ENCODE measurements at regions not wholly inside any gene's neighbourhood (a gene's known extent, or its start where the extent isn't known, plus 50 kb on each side); places are given as distances from the start of the nearest gene placed in this dataset.

DNA sequence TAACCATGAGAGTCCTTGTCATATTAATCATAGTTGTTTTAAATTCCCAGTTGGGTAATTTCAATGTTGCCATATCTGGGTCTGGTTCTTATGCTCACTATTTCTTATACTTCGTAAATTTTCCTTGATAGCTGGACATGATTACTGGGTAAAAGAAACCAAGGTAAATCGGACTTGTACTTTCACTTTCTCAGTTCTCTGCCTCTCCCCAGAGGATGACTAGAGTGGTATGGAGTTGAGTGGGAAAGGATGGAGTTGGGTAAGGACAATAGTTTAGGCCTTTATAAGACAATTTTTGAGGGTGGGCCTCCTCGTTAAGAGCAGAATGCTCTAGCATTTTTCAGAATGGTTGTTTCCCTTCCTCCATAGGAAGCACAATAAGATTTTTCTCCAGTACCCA is 106.1 kb downstream of the CRPPA start:
- no peak overlapping the region for H3K4me2 ChIP-seq (ENCODE audit: low read length)
- DNase-seq (ENCODE audit: low read depth) (no peak), FAIRE-seq (no peak)
- no peak overlapping the region for H3K27ac ChIP-seq (ENCODE audit: low read depth, low read length)
- no peak overlapping the region for H3K4me3 ChIP-seq (ENCODE audit: insufficient read depth, low read depth, low read length)
- Mint-ChIP-seq H3K4me3 (ENCODE audit: unreplicated experiment) (no peak overlapping the region), H3K4me1 (ENCODE audit: low read depth, unreplicated experiment) (peaks cover 6% of the 10 kb centered on the region), H3K36me3 (ENCODE audit: low read depth, unreplicated experiment) (no peaks in the 10 kb centered on the region), H3K27ac (ENCODE audit: unreplicated experiment) (no peak overlapping the region), H3K9me3 (ENCODE audit: unreplicated experiment) (no peaks in the 10 kb centered on the region), H3K27me3 (ENCODE audit: low read depth, unreplicated experiment) (no peaks in the 10 kb centered on the region)
- no peak for TF ChIP-seq EZH2 (IDR thresholded peaks at IDR 0.05; ENCODE audit: insufficient read depth, low read length)
- TF ChIP-seq, protein P1, sequence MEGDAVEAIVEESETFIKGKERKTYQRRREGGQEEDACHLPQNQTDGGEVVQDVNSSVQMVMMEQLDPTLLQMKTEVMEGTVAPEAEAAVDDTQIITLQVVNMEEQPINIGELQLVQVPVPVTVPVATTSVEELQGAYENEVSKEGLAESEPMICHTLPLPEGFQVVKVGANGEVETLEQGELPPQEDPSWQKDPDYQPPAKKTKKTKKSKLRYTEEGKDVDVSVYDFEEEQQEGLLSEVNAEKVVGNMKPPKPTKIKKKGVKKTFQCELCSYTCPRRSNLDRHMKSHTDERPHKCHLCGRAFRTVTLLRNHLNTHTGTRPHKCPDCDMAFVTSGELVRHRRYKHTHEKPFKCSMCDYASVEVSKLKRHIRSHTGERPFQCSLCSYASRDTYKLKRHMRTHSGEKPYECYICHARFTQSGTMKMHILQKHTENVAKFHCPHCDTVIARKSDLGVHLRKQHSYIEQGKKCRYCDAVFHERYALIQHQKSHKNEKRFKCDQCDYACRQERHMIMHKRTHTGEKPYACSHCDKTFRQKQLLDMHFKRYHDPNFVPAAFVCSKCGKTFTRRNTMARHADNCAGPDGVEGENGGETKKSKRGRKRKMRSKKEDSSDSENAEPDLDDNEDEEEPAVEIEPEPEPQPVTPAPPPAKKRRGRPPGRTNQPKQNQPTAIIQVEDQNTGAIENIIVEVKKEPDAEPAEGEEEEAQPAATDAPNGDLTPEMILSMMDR (IDR thresholded peaks at IDR 0.05; ENCODE audit: insufficient read depth, low read depth, low read length), result no peak
- peaks cover 16% of the 10 kb centered on the region for H3K4me1 ChIP-seq (ENCODE audit: insufficient read depth, low read length)
- H3K36me3 ChIP-seq (ENCODE audit: insufficient read depth, low read length), result no peaks in the 10 kb centered on the region
- H3K9ac ChIP-seq (ENCODE audit: low read length), result no peak overlapping the region
- no peaks in the 10 kb centered on the region for H4K20me1 ChIP-seq (ENCODE audit: insufficient read depth, low read length)
- no peak overlapping the region for H2AFZ ChIP-seq (ENCODE audit: low read depth, low read length)
- no peaks in the 10 kb centered on the region for H3K27me3 ChIP-seq (ENCODE audit: insufficient read depth, low read length)
- H3K79me2 ChIP-seq (ENCODE audit: insufficient read depth, low read length), result no peaks in the 10 kb centered on the region
- no peaks in the 10 kb centered on the region for H3K9me3 ChIP-seq (ENCODE audit: insufficient read depth, low read depth, low read length)

GRCh38 chr7:16309129-16309528 is 112.2 kb downstream of the CRPPA start:
- Mint-ChIP-seq H3K36me3 (ENCODE audit: low read depth, unreplicated experiment) (no peaks in the 10 kb centered on the region), H3K9me3 (ENCODE audit: unreplicated experiment) (no peaks in the 10 kb centered on the region), H3K4me1 (ENCODE audit: low read depth, unreplicated experiment) (no peaks in the 10 kb centered on the region), H3K4me3 (ENCODE audit: unreplicated experiment) (no peak overlapping the region), H3K27ac (ENCODE audit: unreplicated experiment) (no peak overlapping the region), H3K27me3 (ENCODE audit: low read depth, unreplicated experiment) (no peaks in the 10 kb centered on the region)
- H3K9me3 ChIP-seq (ENCODE audit: insufficient read depth, low read depth, low read length), result no peaks in the 10 kb centered on the region
- no peak overlapping the region for H3K9ac ChIP-seq (ENCODE audit: low read length)
- FAIRE-seq, result no peak
- no peak for DNase-seq (ENCODE audit: low read depth)
- H2AFZ ChIP-seq (ENCODE audit: low read depth, low read length), result no peak overlapping the region
- no peaks in the 10 kb centered on the region for H3K4me1 ChIP-seq (ENCODE audit: insufficient read depth, low read length)
- no peaks in the 10 kb centered on the region for H4K20me1 ChIP-seq (ENCODE audit: insufficient read depth, low read length)
- no peaks in the 10 kb centered on the region for H3K36me3 ChIP-seq (ENCODE audit: insufficient read depth, low read length)
- H3K4me3 ChIP-seq (ENCODE audit: insufficient read depth, low read depth, low read length), result no peak overlapping the region
- H3K27ac ChIP-seq (ENCODE audit: low read depth, low read length), result no peak overlapping the region
- no peak overlapping the region for H3K4me2 ChIP-seq (ENCODE audit: low read length)
- TF ChIP-seq, protein P1 (IDR thresholded peaks at IDR 0.05; ENCODE audit: insufficient read depth, low read depth, low read length), result no peak
- TF ChIP-seq EZH2 (IDR thresholded peaks at IDR 0.05; ENCODE audit: insufficient read depth, low read length), result no peak
- no peaks in the 10 kb centered on the region for H3K79me2 ChIP-seq (ENCODE audit: insufficient read depth, low read length)
- no peaks in the 10 kb centered on the region for H3K27me3 ChIP-seq (ENCODE audit: insufficient read depth, low read length)

DNA sequence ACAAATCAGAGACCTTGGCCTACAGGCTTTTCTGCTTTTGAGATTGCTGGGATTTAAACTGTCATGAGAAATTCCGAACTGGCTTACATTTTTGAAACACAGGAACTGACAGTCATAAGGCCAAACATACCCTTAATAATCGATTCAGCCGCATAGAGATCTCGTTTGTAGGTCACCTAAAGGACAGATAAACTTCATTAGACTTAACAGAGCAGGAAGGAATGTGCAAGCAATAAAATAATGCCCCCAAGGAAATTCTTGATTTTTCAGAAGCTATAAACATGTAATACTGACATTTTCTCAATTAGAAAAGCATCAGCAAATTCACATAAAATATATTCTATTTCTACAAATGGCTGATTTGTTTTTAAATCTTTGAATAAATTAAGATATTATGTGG is 120.0 kb downstream of the CRPPA start:
- Mint-ChIP-seq H3K36me3 (ENCODE audit: low read depth, unreplicated experiment) (no peaks in the 10 kb centered on the region), H3K9me3 (ENCODE audit: unreplicated experiment) (no peaks in the 10 kb centered on the region), H3K27ac (ENCODE audit: unreplicated experiment) (no peak overlapping the region), H3K4me1 (ENCODE audit: low read depth, unreplicated experiment) (no peaks in the 10 kb centered on the region), H3K27me3 (ENCODE audit: low read depth, unreplicated experiment) (no peaks in the 10 kb centered on the region), H3K4me3 (ENCODE audit: unreplicated experiment) (no peak overlapping the region)
- Histone ChIP-seq H3K9ac (ENCODE audit: low read length) (no peak overlapping the region), H3K79me2 (ENCODE audit: insufficient read depth, low read length) (no peaks in the 10 kb centered on the region), H3K9me3 (ENCODE audit: insufficient read depth, low read depth, low read length) (no peaks in the 10 kb centered on the region), H3K36me3 (ENCODE audit: insufficient read depth, low read length) (no peaks in the 10 kb centered on the region), H4K20me1 (ENCODE audit: insufficient read depth, low read length) (no peaks in the 10 kb centered on the region), H3K27me3 (ENCODE audit: insufficient read depth, low read length) (no peaks in the 10 kb centered on the region), H3K27ac (ENCODE audit: low read depth, low read length) (no peak overlapping the region), H3K4me3 (ENCODE audit: insufficient read depth, low read depth, low read length) (no peak overlapping the region), H3K4me1 (ENCODE audit: insufficient read depth, low read length) (no peaks in the 10 kb centered on the region), H3K4me2 (ENCODE audit: low read length) (no peak overlapping the region), H2AFZ (ENCODE audit: low read depth, low read length) (no peak overlapping the region)
- FAIRE-seq, result no peak
- no peak for DNase-seq (ENCODE audit: low read depth)
- no peak for TF ChIP-seq EZH2 (IDR thresholded peaks at IDR 0.05; ENCODE audit: insufficient read depth, low read length)
- TF ChIP-seq, protein P1 (IDR thresholded peaks at IDR 0.05; ENCODE audit: insufficient read depth, low read depth, low read length), result no peak

Data from astrocyte (in vitro differentiated cells and primary cell).